SK-N-SH (cell line): ENCODE measurements at regions not wholly inside any gene's neighbourhood (a gene's known extent, or its start where the extent isn't known, plus 50 kb on each side); places are given as distances from the start of the nearest gene placed in this dataset.

ENCODE experiments used
- CTCF ChIA-PET: fragments of 300-600, 350-600 bp; formaldehyde crosslinking; extraction: SDS; loops from one replicate; lab custom pipeline; 2021; lab: Yijun Ruan, JAX
- POLR2A ChIA-PET: fragments of 350-600 bp; sonication (Branson Sonifier 250); formaldehyde crosslinking; extraction: SDS; loops from one replicate; lab custom pipeline; 2020; ENCODE audit warnings: antibody characterized with exemption, inconsistent platforms; lab: Yijun Ruan, JAX
- DNase-seq: peaks from one replicate; pipeline ENCODE4 v3.0.0; 2012
- H2AFZ ChIP-seq: fragments of 200-600 bp; sonication (generic); 2 replicates; pipeline ENCODE4 v1.8.1; 2016; ENCODE audit warnings: antibody characterized with exemption, mild to moderate bottlenecking, low read depth
- H3F3A ChIP-seq: fragments of 200-600 bp; sonication (generic); replicated peaks from 2 replicates; pipeline ENCODE3; 2016; ENCODE audit warnings: antibody characterized with exemption, mild to moderate bottlenecking; ENCODE audit not compliant: insufficient read depth
- H3K27ac ChIP-seq, 2 experiments: fragments of 200-500 bp in 1 of 2; fragments of 200-600 bp in 1 of 2; sonication (Bioruptor generic) in 1 of 2; sonication (generic), shearing (Covaris generic) in 1 of 2; 2 replicates each; pipeline versions ENCODE4 v1.5.1 to v1.6.1; 2014 to 2016; ENCODE audit warnings: low read depth in 2 of 2, inconsistent platforms in 1 of 2, low read length in 1 of 2, mild to moderate bottlenecking in 1 of 2, mixed read lengths in 1 of 2
- H3K27me3 ChIP-seq: fragments of 200-600 bp; sonication (generic), shearing (Covaris generic); 2 replicates; pipeline ENCODE4 v1.6.1; 2016; ENCODE audit warnings: mixed run types; ENCODE audit not compliant: insufficient read depth
- H3K36me3 ChIP-seq, 2 experiments: fragments of 200-500 bp in 1 of 2; fragments of 200-600 bp in 1 of 2; sonication (Bioruptor generic) in 1 of 2; sonication (generic) in 1 of 2; replicated peaks in 1 of 2; 2 replicates each; pipeline versions ENCODE3 to v1.5.1; 2014 to 2016; ENCODE audit warnings: low read length in 1 of 2, mild to moderate bottlenecking in 1 of 2; ENCODE audit not compliant: insufficient read depth in 2 of 2, control insufficient read depth in 1 of 2
- H3K4me1 ChIP-seq, 2 experiments: fragments of 200-500 bp in 1 of 2; fragments of 200-600 bp in 1 of 2; sonication (Bioruptor generic) in 1 of 2; sonication (generic), shearing (Covaris generic) in 1 of 2; 2 replicates each; pipeline versions ENCODE4 v1.5.1 to v1.6.1; 2014 to 2016; ENCODE audit warnings: low read depth in 1 of 2, low read length in 1 of 2, mixed run types in 1 of 2; ENCODE audit not compliant: insufficient read depth in 2 of 2, control insufficient read depth in 1 of 2
- H3K4me2 ChIP-seq: fragments of 200-600 bp; sonication (generic), shearing (Covaris generic); 2 replicates; pipeline ENCODE4 v1.6.1; 2017; ENCODE audit warnings: mixed run types
- H3K4me3 ChIP-seq, 2 experiments: fragments of 200-500 bp in 1 of 2; fragments of 200-600 bp in 1 of 2; sonication (Bioruptor generic) in 1 of 2; sonication (generic), shearing (Covaris generic) in 1 of 2; 2 replicates each; pipeline versions ENCODE4 v1.5.1 to v1.8.1; 2014 to 2016; ENCODE audit warnings: low read depth in 2 of 2, inconsistent platforms in 1 of 2, low read length in 1 of 2, mild to moderate bottlenecking in 1 of 2, mixed read lengths in 1 of 2, moderate library complexity in 1 of 2
- H3K79me2 ChIP-seq: fragments of 200-600 bp; sonication (generic); 2 replicates; pipeline ENCODE4 v1.8.1; 2017; ENCODE audit warnings: mild to moderate bottlenecking; ENCODE audit not compliant: insufficient read depth
- H3K9ac ChIP-seq: fragments of 200-600 bp; sonication (generic); 2 replicates; pipeline ENCODE4 v1.6.1; 2017; ENCODE audit warnings: mixed run types
- H3K9me2 ChIP-seq: fragments of 200-600 bp; sonication (generic); 2 replicates; pipeline ENCODE4 v1.6.1; 2017; ENCODE audit warnings: mixed run types
- H3K9me3 ChIP-seq: fragments of 200-600 bp; sonication (generic); 2 replicates; pipeline ENCODE4 v1.6.1; 2017; ENCODE audit warnings: mixed run types, mild to moderate bottlenecking, moderate library complexity
- H4K20me1 ChIP-seq: fragments of 200-600 bp; sonication (generic); 2 replicates; pipeline ENCODE4 v1.6.1; 2017; ENCODE audit warnings: mild to moderate bottlenecking, mixed run types; ENCODE audit not compliant: insufficient read depth
- ELF1 ChIP-seq: IDR thresholded peaks from 2 replicates; pipeline ENCODE4 v1.4.0; 2012
- FOXM1 ChIP-seq: IDR thresholded peaks from 2 replicates; pipeline ENCODE4 v1.4.0; 2012; ENCODE audit warnings: low read depth, mild to moderate bottlenecking
- GABPA ChIP-seq: IDR thresholded peaks from 2 replicates; pipeline ENCODE4 v1.4.0; 2012; ENCODE audit warnings: low read depth, mild to moderate bottlenecking
- RAD21 ChIP-seq: IDR thresholded peaks from 2 replicates; pipeline ENCODE4 v1.6.1; 2012; ENCODE audit warnings: mild to moderate bottlenecking, low read length
- RFX5 ChIP-seq: IDR thresholded peaks from 2 replicates; pipeline ENCODE4 v1.6.1; 2012; ENCODE audit warnings: mild to moderate bottlenecking, improper control_type of control experiment, low read length
- YY1 ChIP-seq: IDR thresholded peaks from 2 replicates; pipeline ENCODE4 v1.4.0; 2012; ENCODE audit warnings: low read depth, mild to moderate bottlenecking
- WGBS: methylation state at CpG from one replicate; pipeline ENCODE4 v1.1.6; 2017; ENCODE audit warnings: low lambda C conversion rate; 5-methylcytosine and 5-hydroxymethylcytosine counted together
- TF ChIP-seq, protein P1 (sequence below): fragments of 150-350 bp; IDR thresholded peaks from 2 replicates; pipeline ENCODE4 v1.6.1; 2017; ENCODE audit warnings: antibody characterized with exemption, low read length, low read depth, borderline replicate concordance
- TF ChIP-seq, protein P2 (sequence below): IDR thresholded peaks from 2 replicates; pipeline ENCODE4 v1.4.0; 2012; ENCODE audit warnings: low read depth
- TF ChIP-seq, protein P3 (sequence below): IDR thresholded peaks from 2 replicates; pipeline ENCODE4 v1.4.0; 2012; ENCODE audit warnings: low read depth, borderline replicate concordance

DNA sequence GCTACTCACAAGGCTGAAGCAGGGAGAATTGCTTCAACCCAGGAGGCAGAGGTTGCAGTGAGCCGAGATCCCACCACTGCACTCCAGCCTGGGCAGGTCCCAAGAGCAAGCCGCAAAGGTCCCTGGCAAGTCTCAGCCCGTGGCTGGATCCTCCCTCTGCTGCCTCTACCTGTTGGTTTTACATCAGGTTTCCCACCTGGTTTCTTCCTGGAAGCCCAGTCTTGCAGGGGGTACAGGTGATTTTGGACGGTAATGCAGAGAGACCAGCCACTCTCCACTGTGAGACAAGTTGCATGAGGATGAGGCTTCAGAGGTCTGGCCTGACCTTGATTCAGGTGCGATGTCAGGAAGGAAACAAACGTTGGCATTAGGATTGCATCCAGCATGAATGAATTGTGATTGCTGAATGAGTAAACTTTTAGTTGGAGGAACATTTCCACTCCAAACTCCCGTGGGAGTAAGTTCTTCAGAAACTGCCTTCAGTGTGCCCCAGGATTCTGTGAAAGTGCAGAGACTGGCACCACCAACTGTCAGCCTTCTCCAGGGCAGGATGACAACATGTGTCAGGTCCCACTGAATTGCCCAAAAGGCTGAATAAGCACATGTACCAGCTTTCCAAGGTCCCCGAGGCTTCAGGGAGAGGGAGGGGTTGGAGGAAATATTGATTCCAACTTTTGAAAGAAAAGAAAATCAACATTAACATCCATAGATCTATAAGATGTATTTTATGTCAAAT is 189.4 kb downstream of the TJP1 start:
- no peak for DNase-seq
- TF ChIP-seq RFX5 (no peak), RAD21 (no peak), FOXM1 (no peak), GABPA (no peak), ELF1 (no peak)
- TF ChIP-seq, protein P1, sequence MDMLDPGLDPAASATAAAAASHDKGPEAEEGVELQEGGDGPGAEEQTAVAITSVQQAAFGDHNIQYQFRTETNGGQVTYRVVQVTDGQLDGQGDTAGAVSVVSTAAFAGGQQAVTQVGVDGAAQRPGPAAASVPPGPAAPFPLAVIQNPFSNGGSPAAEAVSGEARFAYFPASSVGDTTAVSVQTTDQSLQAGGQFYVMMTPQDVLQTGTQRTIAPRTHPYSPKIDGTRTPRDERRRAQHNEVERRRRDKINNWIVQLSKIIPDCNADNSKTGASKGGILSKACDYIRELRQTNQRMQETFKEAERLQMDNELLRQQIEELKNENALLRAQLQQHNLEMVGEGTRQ: no peak
- TF ChIP-seq, protein P2, sequence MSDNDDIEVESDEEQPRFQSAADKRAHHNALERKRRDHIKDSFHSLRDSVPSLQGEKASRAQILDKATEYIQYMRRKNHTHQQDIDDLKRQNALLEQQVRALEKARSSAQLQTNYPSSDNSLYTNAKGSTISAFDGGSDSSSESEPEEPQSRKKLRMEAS: no peak
- TF ChIP-seq, all 33 proteins: peak for 0
- 33% methylated on average over 6 of the region's 8 CpGs for WGBS
- no peak overlapping the region for H3K4me2 ChIP-seq
- no peak overlapping the region for H3K27ac ChIP-seq
- no peak overlapping the region for H3K9ac ChIP-seq
- H3K27me3 ChIP-seq: peaks cover 10% of the 10 kb centered on the region; the same call in 1 of the 2 replicates
- ChIA-PET CTCF (interaction anchor here (0.8 kb wide), 1 partner anchor 11 kb away, joined by 4 read pairs; no protein-coding TSS in a partner anchor), POLR2A (no interaction called here)
- no peaks in the 10 kb centered on the region for H3K9me2 ChIP-seq
- H3K4me3 ChIP-seq: no peak overlapping the region
- no peaks in the 10 kb centered on the region for H4K20me1 ChIP-seq
- no peaks in the 10 kb centered on the region for H3F3A ChIP-seq
- H3K4me1 ChIP-seq: peaks cover 0 to 4% of the 10 kb centered on the region in 2 experiments; a peak in 1 of 4 replicates
- H3K9me3 ChIP-seq: no peaks in the 10 kb centered on the region
- H3K36me3 ChIP-seq: no peaks in the 10 kb centered on the region
- no peak overlapping the region for H2AFZ ChIP-seq
- no peaks in the 10 kb centered on the region for H3K79me2 ChIP-seq

DNA sequence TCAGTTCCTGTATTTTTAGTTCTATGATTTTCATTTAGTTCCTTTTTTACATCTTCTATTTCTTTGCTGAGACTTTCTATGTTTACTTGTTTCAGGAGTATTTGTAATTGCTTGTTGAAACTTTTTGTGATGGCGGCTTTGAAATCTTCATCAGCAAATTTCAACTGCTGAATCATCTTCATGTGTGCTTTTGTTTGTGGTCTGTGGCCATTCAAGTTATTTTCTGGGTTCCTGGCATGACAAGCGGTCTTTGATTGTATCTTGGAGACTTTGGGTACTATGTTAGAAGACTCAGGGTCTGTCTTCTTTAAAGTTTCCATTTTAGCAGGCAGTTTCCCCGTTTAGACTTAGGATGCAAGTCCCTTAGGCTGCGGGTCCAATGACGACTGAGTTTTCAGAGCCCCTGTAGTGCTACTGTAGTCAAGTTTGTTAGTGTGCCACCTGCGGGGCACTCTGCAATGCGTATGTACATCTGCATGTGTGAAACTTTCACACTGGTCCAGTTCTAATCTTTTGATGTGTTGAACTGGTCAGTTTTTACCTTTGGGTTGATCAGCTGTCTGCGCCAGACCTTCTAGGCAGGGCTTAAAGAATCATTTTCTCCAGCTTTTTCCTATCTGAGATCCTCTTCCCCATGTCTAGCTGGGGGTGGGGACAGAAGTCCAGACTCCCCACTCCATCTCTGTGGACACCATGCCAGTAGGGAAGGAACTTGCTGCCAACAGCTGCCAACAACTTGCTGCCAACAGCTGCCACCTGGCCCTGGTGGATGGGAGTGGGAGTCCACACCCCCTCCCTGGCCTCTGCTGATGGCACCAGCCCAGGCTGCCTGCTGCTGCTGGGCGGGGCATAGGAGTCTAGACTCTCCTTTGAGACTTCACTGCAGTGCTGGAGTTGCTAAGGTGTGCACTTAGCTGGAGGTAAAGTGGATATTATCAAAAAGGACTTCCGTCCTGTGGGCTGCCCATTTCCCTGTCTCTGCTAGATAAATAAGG is 190.9 kb downstream of the TJP1 start:
- H3K4me1 ChIP-seq: peaks cover 0 to 4% of the 10 kb centered on the region in 2 experiments; a peak in 1 of 4 replicates
- H3K4me3 ChIP-seq: no peak overlapping the region
- 56% methylated on average over 10 of the region's 10 CpGs for WGBS
- H3K9ac ChIP-seq: no peak overlapping the region
- peaks cover 10% of the 10 kb centered on the region; the same call in 1 of the 2 replicates for H3K27me3 ChIP-seq
- H3K4me2 ChIP-seq: no peak overlapping the region
- TF ChIP-seq FOXM1 (no peak), ELF1 (no peak), YY1 (no peak)
- TF ChIP-seq, protein P3, sequence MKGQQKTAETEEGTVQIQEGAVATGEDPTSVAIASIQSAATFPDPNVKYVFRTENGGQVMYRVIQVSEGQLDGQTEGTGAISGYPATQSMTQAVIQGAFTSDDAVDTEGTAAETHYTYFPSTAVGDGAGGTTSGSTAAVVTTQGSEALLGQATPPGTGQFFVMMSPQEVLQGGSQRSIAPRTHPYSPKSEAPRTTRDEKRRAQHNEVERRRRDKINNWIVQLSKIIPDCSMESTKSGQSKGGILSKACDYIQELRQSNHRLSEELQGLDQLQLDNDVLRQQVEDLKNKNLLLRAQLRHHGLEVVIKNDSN: no peak
- TF ChIP-seq, protein P1: no peak
- H3K36me3 ChIP-seq: no peaks in the 10 kb centered on the region
- no peaks in the 10 kb centered on the region for H3F3A ChIP-seq
- DNase-seq: peak; percentile 30
- no peaks in the 10 kb centered on the region for H3K9me3 ChIP-seq
- H4K20me1 ChIP-seq: no peaks in the 10 kb centered on the region
- no peak overlapping the region for H3K27ac ChIP-seq
- 0 out of 2 replicates have a peak overlapping the region, but pooled peaks have one; percentile 21 for H2AFZ ChIP-seq
- no peaks in the 10 kb centered on the region for H3K9me2 ChIP-seq
- CTCF ChIA-PET: interaction anchor here (1.0 to 1.6 kb wide), 2 partner anchors 19 to 492 kb away, joined by 3 to 4 read pairs; no protein-coding TSS in a partner anchor
- POLR2A ChIA-PET: no interaction called here
- H3K79me2 ChIP-seq: no peaks in the 10 kb centered on the region
